Nephron (organoid): ENCODE measurements at regions not wholly inside any gene's neighbourhood (a gene's known extent, or its start where the extent isn't known, plus 50 kb on each side); places are given as distances from the start of the nearest gene placed in this dataset.
A peak's percentile ranks its signal among the peaks of the same experiment; 100 is the strongest.

Experiments
- H3K27ac Mint-ChIP-seq, 3 experiments: 2 replicates each; pipeline ENCODE4 v1.8.0; 2020; ENCODE audit warnings: mixed read lengths in 3 of 3, mild to moderate bottlenecking in 2 of 3, moderate library complexity in 1 of 3
- H3K27me3 Mint-ChIP-seq: 2 replicates; pipeline ENCODE4 v1.8.0; 2021; ENCODE audit warnings: low read depth, mild to moderate bottlenecking, moderate library complexity, mixed read lengths
- H3K36me3 Mint-ChIP-seq: 2 replicates; pipeline ENCODE4 v1.8.0; 2020; ENCODE audit warnings: low read depth, mixed read lengths
- H3K4me1 Mint-ChIP-seq: 2 replicates; pipeline ENCODE4 v1.8.0; 2020; ENCODE audit warnings: mixed read lengths
- H3K4me3 Mint-ChIP-seq, 3 experiments: 2 replicates each; pipeline ENCODE4 v1.8.0; 2020; ENCODE audit warnings: mild to moderate bottlenecking in 3 of 3, mixed read lengths in 3 of 3, moderate library complexity in 2 of 3
- H3K9me3 Mint-ChIP-seq: 2 replicates; pipeline ENCODE4 v1.8.0; 2020; ENCODE audit warnings: mixed read lengths
- CTCF ChIP-seq, 3 experiments: fragments of 200-600 bp; sonication (generic); IDR thresholded peaks; one replicate each; pipeline ENCODE4 v1.5.0; 2021; ENCODE audit warnings: antibody characterized with exemption in 3 of 3; ENCODE audit not compliant: unreplicated experiment in 3 of 3

- Mint-ChIP-seq H3K27ac (no peak overlapping the region), H3K9me3 (peaks cover 5% of the 10 kb centered on the region), H3K4me3 (no peak overlapping the region), H3K36me3 (no peaks in the 10 kb centered on the region), H3K27me3 (no peaks in the 10 kb centered on the region), H3K4me1 (no peaks in the 10 kb centered on the region)
- TF ChIP-seq CTCF (IDR thresholded peaks at IDR 0.05; ENCODE audit: unreplicated experiment in 3 of 3): no peak
Observed at GRCh38 chr10:36819781-36820180, 305.6 kb upstream of the ANKRD30A start.

GRCh38 chr10:36817898-36818297 lies 307.5 kb upstream of the ANKRD30A start:
- no peak overlapping the region for H3K4me3 Mint-ChIP-seq
- H3K27me3 Mint-ChIP-seq: no peaks in the 10 kb centered on the region
- no peak overlapping the region for H3K27ac Mint-ChIP-seq
- no peaks in the 10 kb centered on the region for H3K4me1 Mint-ChIP-seq
- no peak for TF ChIP-seq CTCF (IDR thresholded peaks at IDR 0.05; ENCODE audit: unreplicated experiment in 3 of 3)
- peaks cover 3% of the 10 kb centered on the region for H3K9me3 Mint-ChIP-seq
- H3K36me3 Mint-ChIP-seq: no peaks in the 10 kb centered on the region

DNA sequence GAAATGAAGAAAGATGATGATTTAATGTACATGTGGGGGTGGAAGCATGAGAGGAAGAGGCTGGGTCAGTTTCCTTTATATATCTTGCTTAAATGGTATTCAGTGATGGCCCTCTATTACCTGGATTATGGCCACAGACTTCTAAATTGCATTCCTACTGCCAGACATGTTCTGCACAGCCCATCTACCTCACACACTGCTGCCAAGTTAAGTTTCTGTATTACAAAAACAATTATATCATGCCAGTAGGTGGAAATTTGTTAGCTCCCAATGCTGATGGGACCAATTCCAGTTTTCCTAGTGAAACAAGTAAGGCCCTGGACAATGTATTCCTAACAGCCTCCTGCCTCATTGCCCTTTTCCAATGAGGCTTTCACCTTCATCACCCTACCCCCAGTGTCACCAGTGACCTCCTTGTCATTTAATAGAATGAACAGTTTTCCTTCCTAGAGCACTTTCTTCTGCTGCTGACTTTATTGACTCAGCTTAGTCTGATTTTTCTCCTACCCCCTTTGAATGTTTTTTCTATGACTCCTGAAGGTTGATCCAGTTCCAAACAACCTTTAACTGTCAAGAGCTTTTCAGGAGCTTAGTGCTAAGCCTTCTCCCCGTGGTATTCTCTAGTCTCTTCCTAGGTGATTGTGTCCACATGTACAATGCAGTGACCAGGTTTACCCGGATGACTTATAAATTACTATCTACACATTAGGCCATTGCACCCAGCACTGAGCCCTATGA lies 316.6 kb upstream of the ANKRD30A start:
- no peaks in the 10 kb centered on the region for H3K27me3 Mint-ChIP-seq
- no peak overlapping the region for H3K4me3 Mint-ChIP-seq
- TF ChIP-seq CTCF (IDR thresholded peaks at IDR 0.05; ENCODE audit: unreplicated experiment in 3 of 3): no peak

GRCh38 chr10:36803229-36803628 lies 322.2 kb upstream of the ANKRD30A start:
- H3K27ac Mint-ChIP-seq: peak overlapping the region; percentile 94 to 98 (median 98)
- H3K4me1 Mint-ChIP-seq: peaks cover 30% of the 10 kb centered on the region
- H3K4me3 Mint-ChIP-seq: peak overlapping the region in 2 of 3 experiments; percentile 51 to 71
- no peaks in the 10 kb centered on the region for H3K36me3 Mint-ChIP-seq
- peaks cover 3% of the 10 kb centered on the region for H3K9me3 Mint-ChIP-seq
- no peak for TF ChIP-seq CTCF (IDR thresholded peaks at IDR 0.05; ENCODE audit: unreplicated experiment in 3 of 3)
- H3K27me3 Mint-ChIP-seq: no peaks in the 10 kb centered on the region

More for the DNA sequence above, 316.6 kb upstream of the ANKRD30A start:
- H3K36me3 Mint-ChIP-seq: no peaks in the 10 kb centered on the region
- peaks cover 17% of the 10 kb centered on the region for H3K4me1 Mint-ChIP-seq
- H3K27ac Mint-ChIP-seq: peak overlapping the region in 2 of 3 experiments; percentile 16 to 32
- H3K9me3 Mint-ChIP-seq: no peaks in the 10 kb centered on the region

GRCh38 chr10:36802490-36803153 lies 322.8 kb upstream of the ANKRD30A start:
- peak overlapping the region; percentile 94 to 98 (median 98) for H3K27ac Mint-ChIP-seq
- no peak for TF ChIP-seq CTCF (IDR thresholded peaks at IDR 0.05; ENCODE audit: unreplicated experiment in 3 of 3)
- peaks cover 3% of the 10 kb centered on the region for H3K9me3 Mint-ChIP-seq
- H3K4me1 Mint-ChIP-seq: peaks cover 30% of the 10 kb centered on the region
- peak overlapping the region; percentile 51 to 71 (median 55) for H3K4me3 Mint-ChIP-seq
- no peaks in the 10 kb centered on the region for H3K27me3 Mint-ChIP-seq
- no peaks in the 10 kb centered on the region for H3K36me3 Mint-ChIP-seq
